RWPE1 (cell line): ENCODE measurements at regions not wholly inside any gene's neighbourhood (a gene's known extent, or its start where the extent isn't known, plus 50 kb on each side); places are given as distances from the start of the nearest gene placed in this dataset.

ENCODE experiments used
- CTCF ChIA-PET: fragments of 350-600 bp; sonication (Branson Sonifier 250); formaldehyde crosslinking; extraction: SDS; loops from one replicate; lab custom pipeline; 2021; lab: Yijun Ruan, JAX
- POLR2A ChIA-PET: fragments of 400-600 bp; formaldehyde crosslinking; extraction: SDS; loops from one replicate; lab custom pipeline; 2020; ENCODE audit warnings: antibody characterized with exemption; ENCODE audit not compliant: low non-redundant PET; lab: Yijun Ruan, JAX
- DNase-seq: peaks from one replicate; pipeline ENCODE4 v3.0.0; 2012; ENCODE audit warnings: low spot score
- H3K27ac ChIP-seq: fragments of 450-650 bp; 2 replicates; pipeline ENCODE4 v1.5.1; 2017
- TF ChIP-seq, protein P1 (sequence below): fragments of 450-650 bp; conservative IDR thresholded peaks from 2 replicates; pipeline ENCODE4 v1.5.1; 2017; ENCODE audit warnings: low read depth, mild to moderate bottlenecking

DNA sequence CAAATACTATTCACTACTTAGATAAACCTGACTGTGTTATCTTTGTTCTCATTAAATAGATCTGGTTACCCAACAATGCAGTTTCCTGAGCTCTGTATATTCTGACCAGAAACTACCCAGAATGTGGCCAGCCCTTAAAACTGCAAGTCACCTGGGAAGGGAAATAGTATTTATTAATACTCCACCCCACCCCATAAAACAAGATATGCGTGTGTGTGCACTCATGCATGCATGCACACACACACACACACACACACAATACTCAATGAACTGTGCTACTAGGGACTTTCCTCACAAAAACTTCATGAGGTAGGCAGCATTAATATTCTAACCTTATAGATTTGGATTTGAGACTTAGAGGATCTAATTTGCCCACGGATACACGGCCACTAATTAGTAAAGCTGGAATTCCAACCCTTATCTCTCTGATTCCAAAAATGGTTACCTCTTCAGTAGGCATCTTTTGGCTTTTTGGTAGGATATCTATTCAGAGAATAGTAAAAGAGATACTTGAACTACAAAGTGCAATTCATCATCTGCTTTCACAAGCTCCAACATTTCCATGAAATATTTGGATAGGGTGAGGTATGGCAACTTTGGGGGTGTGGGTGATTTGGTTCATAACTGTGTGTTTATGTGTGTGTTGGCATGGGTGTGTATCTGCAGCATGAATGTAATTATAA lies 197.0 kb upstream of the CFAP20DC start:
- DNase-seq: no peak
- ChIA-PET POLR2A (no interaction called here), CTCF (no interaction called here)
- TF ChIP-seq, protein P1, sequence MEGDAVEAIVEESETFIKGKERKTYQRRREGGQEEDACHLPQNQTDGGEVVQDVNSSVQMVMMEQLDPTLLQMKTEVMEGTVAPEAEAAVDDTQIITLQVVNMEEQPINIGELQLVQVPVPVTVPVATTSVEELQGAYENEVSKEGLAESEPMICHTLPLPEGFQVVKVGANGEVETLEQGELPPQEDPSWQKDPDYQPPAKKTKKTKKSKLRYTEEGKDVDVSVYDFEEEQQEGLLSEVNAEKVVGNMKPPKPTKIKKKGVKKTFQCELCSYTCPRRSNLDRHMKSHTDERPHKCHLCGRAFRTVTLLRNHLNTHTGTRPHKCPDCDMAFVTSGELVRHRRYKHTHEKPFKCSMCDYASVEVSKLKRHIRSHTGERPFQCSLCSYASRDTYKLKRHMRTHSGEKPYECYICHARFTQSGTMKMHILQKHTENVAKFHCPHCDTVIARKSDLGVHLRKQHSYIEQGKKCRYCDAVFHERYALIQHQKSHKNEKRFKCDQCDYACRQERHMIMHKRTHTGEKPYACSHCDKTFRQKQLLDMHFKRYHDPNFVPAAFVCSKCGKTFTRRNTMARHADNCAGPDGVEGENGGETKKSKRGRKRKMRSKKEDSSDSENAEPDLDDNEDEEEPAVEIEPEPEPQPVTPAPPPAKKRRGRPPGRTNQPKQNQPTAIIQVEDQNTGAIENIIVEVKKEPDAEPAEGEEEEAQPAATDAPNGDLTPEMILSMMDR: no peak
- H3K27ac ChIP-seq: no peak overlapping the region

- ChIA-PET CTCF (no interaction called here), POLR2A (no interaction called here)
- H3K27ac ChIP-seq: no peak overlapping the region
- no peak for DNase-seq
- TF ChIP-seq, protein P1: no peak
Observed at GRCh38 chr3:59245859-59246501, 196.2 kb upstream of the CFAP20DC start.

DNA sequence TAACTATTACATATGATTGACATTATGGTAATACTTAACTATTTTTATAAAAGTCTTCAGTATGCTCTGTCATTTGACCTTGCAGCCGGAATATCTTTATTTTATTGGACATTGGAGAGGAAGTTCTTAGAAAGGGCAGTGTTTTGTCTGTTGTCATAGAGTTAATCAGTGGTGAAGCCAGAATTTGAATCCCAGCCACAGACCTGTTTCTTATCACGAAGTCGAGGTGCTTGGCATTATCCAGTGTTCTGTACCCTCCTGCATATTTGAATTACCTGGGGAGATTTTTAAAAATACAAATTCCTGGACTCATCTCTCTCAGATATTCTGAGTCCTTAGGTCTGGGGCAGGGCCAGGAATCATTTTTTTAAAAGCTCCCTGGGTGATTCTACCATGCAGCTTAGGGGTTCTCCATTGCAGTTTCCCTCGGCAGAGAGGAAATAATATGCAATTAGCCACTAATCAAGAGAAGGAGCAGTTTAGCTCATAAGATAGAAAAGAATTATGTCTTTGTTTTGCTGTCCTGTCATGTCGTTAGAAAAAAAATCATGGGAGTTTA lies 195.6 kb upstream of the CFAP20DC start:
- CTCF ChIA-PET: interaction anchor here (0.7 kb wide), 1 partner anchor 182 kb away, joined by 6 read pairs; no protein-coding TSS in a partner anchor
- POLR2A ChIA-PET: no interaction called here
- TF ChIP-seq, protein P1: no peak
- DNase-seq: no peak
- no peak overlapping the region for H3K27ac ChIP-seq

DNA sequence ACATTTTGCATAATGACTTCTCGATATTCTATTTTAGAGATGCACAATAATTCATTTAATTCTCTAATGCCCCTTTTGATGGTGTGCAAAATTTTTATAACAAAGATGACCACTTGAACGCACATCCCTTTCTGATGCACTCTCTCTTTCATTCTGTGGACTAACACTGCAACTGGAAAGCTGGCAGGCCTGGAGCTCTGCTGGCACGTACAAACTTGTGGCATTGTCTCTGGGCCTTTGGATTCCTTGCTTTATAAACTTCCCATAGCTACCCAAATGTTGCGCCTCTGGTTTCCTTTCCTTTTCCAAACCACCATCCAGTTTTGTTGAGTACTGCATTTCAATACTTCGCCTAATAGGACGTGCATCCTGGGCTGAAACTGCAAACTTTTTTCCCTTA lies 194.5 kb upstream of the CFAP20DC start:
- no peak for DNase-seq
- no peak overlapping the region for H3K27ac ChIP-seq
- TF ChIP-seq, protein P1: no peak
- POLR2A ChIA-PET: no interaction called here
- CTCF ChIA-PET: no interaction called here

- CTCF ChIA-PET: no interaction called here
- no peak overlapping the region for H3K27ac ChIP-seq
- TF ChIP-seq, protein P1: no peak
- DNase-seq: no peak
- POLR2A ChIA-PET: no interaction called here
Observed at GRCh38 chr3:59243476-59243875, 193.7 kb upstream of the CFAP20DC start.

DNA sequence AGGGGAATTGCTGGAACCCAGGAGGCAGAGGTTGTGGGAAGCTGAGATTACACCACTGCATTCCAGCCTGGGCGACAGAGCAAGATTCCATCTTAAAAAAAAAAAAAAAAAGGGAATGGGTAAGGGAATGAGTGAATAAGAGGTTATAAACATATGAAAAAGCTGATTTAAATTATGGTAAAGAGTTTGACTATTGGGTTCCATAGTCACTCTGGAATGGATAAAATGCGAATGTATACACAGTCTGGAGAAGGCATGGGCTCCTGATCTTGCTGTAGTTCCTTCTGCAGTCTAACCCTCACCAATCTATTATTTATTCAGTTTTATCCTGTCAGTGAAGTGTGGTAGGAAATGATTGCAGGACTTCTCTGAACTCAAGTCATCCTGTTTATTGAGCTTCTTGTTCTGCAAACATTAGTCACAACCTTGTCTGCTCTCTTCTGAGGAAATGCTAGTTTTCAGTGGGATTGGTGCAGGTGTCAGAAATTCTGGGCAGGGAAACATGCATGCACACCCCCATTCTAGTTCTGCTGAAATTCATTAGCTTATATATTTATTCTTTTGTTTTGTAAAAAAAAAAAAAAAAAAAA lies 190.9 kb upstream of the CFAP20DC start:
- no peak for DNase-seq
- CTCF ChIA-PET: interaction anchor here (0.7 kb wide), 1 partner anchor 311 kb away, joined by 7 read pairs; no protein-coding TSS in a partner anchor

More for the DNA sequence above, 190.9 kb upstream of the CFAP20DC start:
- no peak overlapping the region for H3K27ac ChIP-seq
- POLR2A ChIA-PET: no interaction called here
- TF ChIP-seq, protein P1: no peak
